ENCODE measurements at regions not wholly inside any gene's neighbourhood (a gene's known extent, or its start where the extent isn't known, plus 50 kb on each side); places are given as distances from the start of the nearest gene placed in this dataset.

GRCh38 chr4:89653012-89653411 is 183.9 kb downstream of the SNCA start:
- no peak for TF ChIP-seq CTCF (IDR thresholded peaks at IDR 0.05)
- no peak for TF ChIP-seq POLR2A (IDR thresholded peaks at IDR 0.05)
- no peak for TF ChIP-seq POLR2AphosphoS5 (IDR thresholded peaks at IDR 0.05)

All from prostate gland (tissue), 2 donors.